ENCODE measurements at regions not wholly inside any gene's neighbourhood (a gene's known extent, or its start where the extent isn't known, plus 50 kb on each side); places are given as distances from the start of the nearest gene placed in this dataset.

DNA sequence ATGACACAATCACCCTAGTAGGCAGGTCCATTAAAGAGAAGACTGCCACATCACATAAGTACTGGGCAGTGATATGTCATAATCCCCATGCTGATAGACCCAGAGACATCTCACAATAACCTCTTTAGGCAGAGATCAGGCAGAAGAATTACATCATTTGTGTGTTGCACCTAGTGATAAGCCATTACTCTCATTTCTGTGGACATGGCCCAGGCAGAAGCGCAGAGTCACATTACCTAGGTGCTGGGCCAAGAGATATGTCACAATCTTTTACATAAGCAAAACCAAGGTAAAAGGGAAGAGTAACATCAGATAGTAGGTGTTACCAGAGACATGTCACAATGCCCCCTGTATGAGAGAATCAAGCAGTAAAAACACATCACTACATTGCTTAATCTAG lies 71.9 kb downstream of the ZNF726 start:
- TF ChIP-seq, protein P1, sequence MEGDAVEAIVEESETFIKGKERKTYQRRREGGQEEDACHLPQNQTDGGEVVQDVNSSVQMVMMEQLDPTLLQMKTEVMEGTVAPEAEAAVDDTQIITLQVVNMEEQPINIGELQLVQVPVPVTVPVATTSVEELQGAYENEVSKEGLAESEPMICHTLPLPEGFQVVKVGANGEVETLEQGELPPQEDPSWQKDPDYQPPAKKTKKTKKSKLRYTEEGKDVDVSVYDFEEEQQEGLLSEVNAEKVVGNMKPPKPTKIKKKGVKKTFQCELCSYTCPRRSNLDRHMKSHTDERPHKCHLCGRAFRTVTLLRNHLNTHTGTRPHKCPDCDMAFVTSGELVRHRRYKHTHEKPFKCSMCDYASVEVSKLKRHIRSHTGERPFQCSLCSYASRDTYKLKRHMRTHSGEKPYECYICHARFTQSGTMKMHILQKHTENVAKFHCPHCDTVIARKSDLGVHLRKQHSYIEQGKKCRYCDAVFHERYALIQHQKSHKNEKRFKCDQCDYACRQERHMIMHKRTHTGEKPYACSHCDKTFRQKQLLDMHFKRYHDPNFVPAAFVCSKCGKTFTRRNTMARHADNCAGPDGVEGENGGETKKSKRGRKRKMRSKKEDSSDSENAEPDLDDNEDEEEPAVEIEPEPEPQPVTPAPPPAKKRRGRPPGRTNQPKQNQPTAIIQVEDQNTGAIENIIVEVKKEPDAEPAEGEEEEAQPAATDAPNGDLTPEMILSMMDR (IDR thresholded peaks at IDR 0.05 in 8 of 11, conservative IDR thresholded peaks at IDR 0.05 in 3 of 11), result no peak
- no peak for TF ChIP-seq POLR2AphosphoS5 (IDR thresholded peaks at IDR 0.05)
- TF ChIP-seq POLR2A (IDR thresholded peaks at IDR 0.05), result no peak

Data from spleen (tissue), 7 donors.